ENCODE measurements at regions not wholly inside any gene's neighbourhood (a gene's known extent, or its start where the extent isn't known, plus 50 kb on each side); places are given as distances from the start of the nearest gene placed in this dataset.

GRCh38 chr12:30135776-30136175 lies 352.0 kb upstream of the TMTC1 start:
- TF ChIP-seq POLR2A (IDR thresholded peaks at IDR 0.05) = no peak
- no peak for TF ChIP-seq CTCF (IDR thresholded peaks at IDR 0.05)
- no peak for TF ChIP-seq POLR2AphosphoS5 (IDR thresholded peaks at IDR 0.05)
